CD4-positive, alpha-beta memory T cell (primary cell): ENCODE measurements at regions not wholly inside any gene's neighbourhood (a gene's known extent, or its start where the extent isn't known, plus 50 kb on each side); places are given as distances from the start of the nearest gene placed in this dataset.
"Not testable (repeated sequence)": the region's sequence is repeated elsewhere in the genome, so short reads cannot be mapped to it uniquely, and the experiment has no call there.

Experiments used
- CTCF ChIA-PET: fragments of 350-600 bp; sonication (Branson Sonifier 250); formaldehyde crosslinking; loops from one replicate; lab custom pipeline; 2021; ENCODE audit warnings: inconsistent platforms; ENCODE audit not compliant: partially characterized antibody; lab: Charles Lee
- POLR2A ChIA-PET: fragments of 350-600 bp; sonication (Branson Sonifier 250); formaldehyde crosslinking; loops from one replicate; lab custom pipeline; 2021; ENCODE audit not compliant: partially characterized antibody; lab: Charles Lee
- DNase-seq, 5 donors: peaks; one replicate each; pipeline versions ENCODE4 v3.0.0 to v3.0.0-alpha.2; 2020 to 2022; ENCODE audit warnings: mixed read lengths in 1 of 5
- H3K27ac ChIP-seq: one replicate; pipeline ENCODE4 v1.7.0; 2013; ENCODE audit warnings: low read depth, low read length
- H3K27me3 ChIP-seq: 2 replicates; pipeline ENCODE4 v1.7.0; 2013; ENCODE audit warnings: mild to moderate bottlenecking, low read length, moderate library complexity; ENCODE audit not compliant: insufficient read depth
- H3K36me3 ChIP-seq: 2 replicates; pipeline ENCODE4 v1.7.0; 2013; ENCODE audit warnings: mild to moderate bottlenecking, low read length, moderate library complexity; ENCODE audit not compliant: insufficient read depth
- H3K4me1 ChIP-seq: 2 replicates; pipeline ENCODE4 v1.7.0; 2013; ENCODE audit warnings: mild to moderate bottlenecking, low read length, moderate library complexity; ENCODE audit not compliant: insufficient read depth
- H3K4me3 ChIP-seq, 2 donors: one replicate each; pipeline ENCODE4 v1.7.0; 2013; ENCODE audit warnings: low read length in 2 of 2, mild to moderate bottlenecking in 1 of 2
- H3K9me3 ChIP-seq, 2 donors: one replicate each; pipeline ENCODE4 v1.7.0; 2013; ENCODE audit warnings: low read length in 2 of 2, control low read depth in 1 of 2; ENCODE audit not compliant: control insufficient read depth in 1 of 2
- H3K27ac Mint-ChIP-seq, 7 donors: one replicate each; pipeline ENCODE4 v1.8.0; 2020 to 2021; ENCODE audit warnings: mixed read lengths in 7 of 7, mild to moderate bottlenecking in 6 of 7, inconsistent platforms in 3 of 7, moderate library complexity in 3 of 7
- H3K27me3 Mint-ChIP-seq, 2 donors: one replicate each; pipeline ENCODE4 v1.8.0; 2020 to 2021; ENCODE audit warnings: mixed read lengths in 2 of 2
- H3K36me3 Mint-ChIP-seq, 2 donors: one replicate each; pipeline ENCODE4 v1.8.0; 2020 to 2021; ENCODE audit warnings: mixed read lengths in 2 of 2, inconsistent platforms in 1 of 2, mild to moderate bottlenecking in 1 of 2
- H3K4me1 Mint-ChIP-seq, 4 donors: one replicate each; pipeline ENCODE4 v1.8.0; 2020 to 2021; ENCODE audit warnings: mixed read lengths in 4 of 4, mild to moderate bottlenecking in 1 of 4
- H3K4me3 Mint-ChIP-seq, 8 donors: one replicate each; pipeline ENCODE4 v1.8.0; 2020 to 2021; ENCODE audit warnings: mixed read lengths in 8 of 8, mild to moderate bottlenecking in 7 of 8, moderate library complexity in 6 of 8, inconsistent platforms in 3 of 8
- H3K9me3 Mint-ChIP-seq, 8 donors: one replicate each; pipeline ENCODE4 v1.8.0; 2020 to 2021; ENCODE audit warnings: mixed read lengths in 8 of 8, mild to moderate bottlenecking in 5 of 8, inconsistent platforms in 3 of 8, moderate library complexity in 1 of 8
- intact Hi-C: fragments of 100-400 bp; cut with micrococcal nuclease; formaldehyde crosslinking; loops from one replicate; pipeline ENCODE4 v1.15.1; 2023

DNA sequence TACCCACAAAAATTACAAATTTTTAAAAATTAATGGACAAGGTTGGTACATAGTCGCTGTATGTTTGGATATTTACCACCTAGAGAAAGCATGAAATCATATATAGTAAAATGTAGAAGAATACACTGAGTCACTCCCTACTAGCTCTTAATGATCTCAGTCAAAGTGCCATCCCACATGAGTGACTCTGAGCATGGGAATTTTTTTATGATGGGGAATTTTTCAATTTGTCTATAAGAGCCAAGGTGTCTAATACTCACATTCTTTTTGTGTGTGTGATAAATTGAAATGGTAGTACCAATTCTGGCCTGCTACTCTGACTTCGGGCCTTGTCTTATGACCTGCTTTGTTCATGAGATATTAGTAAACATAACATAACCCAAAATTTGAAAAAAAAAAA, 483.2 kb downstream of the CDH10 start:
- CTCF ChIA-PET: no interaction called here

DNA sequence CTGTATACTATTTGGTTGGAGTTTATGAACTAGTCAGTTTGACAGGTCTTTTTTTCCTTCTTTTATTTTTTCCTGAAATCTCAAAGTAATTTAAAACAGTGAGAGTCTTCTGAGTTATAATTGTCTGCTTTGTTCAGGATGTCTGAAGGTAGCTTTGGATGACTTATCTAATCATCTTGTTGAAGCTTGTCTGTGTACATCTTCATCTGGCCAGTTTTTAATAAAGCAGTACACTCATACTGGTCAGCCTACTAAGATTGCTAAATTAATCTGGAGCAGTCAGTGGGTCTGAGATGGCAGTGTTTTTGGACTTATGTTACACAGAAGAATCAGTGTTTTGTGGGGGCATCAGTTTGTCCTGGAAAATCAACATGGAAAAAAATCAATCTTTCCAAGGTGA, 482.4 kb downstream of the CDH10 start:
- Histone ChIP-seq H3K9me3 (no peaks in the 10 kb centered on the region), H3K4me1 (no peaks in the 10 kb centered on the region), H3K4me3 (no peak overlapping the region), H3K27me3 (no peaks in the 10 kb centered on the region), H3K36me3 (no peaks in the 10 kb centered on the region), H3K27ac (no peak overlapping the region)
- no peak for DNase-seq
- no peaks in the 10 kb centered on the region for H3K4me1 Mint-ChIP-seq
- CTCF ChIA-PET: no interaction called here
- peaks cover 2 to 21% (median 10%) of the 10 kb centered on the region in 8 donors for H3K9me3 Mint-ChIP-seq
- H3K4me3 Mint-ChIP-seq: no peak overlapping the region
- no peaks in the 10 kb centered on the region for H3K36me3 Mint-ChIP-seq
- no peak overlapping the region for H3K27ac Mint-ChIP-seq
- POLR2A ChIA-PET: no interaction called here
- intact Hi-C loops: no loop called here
- no peaks in the 10 kb centered on the region for H3K27me3 Mint-ChIP-seq

More for the DNA sequence above, 483.2 kb downstream of the CDH10 start:
- H3K9me3 ChIP-seq: no peaks in the 10 kb centered on the region
- Mint-ChIP-seq H3K27ac (no peak overlapping the region), H3K9me3 (peaks cover 2 to 22% (median 10%) of the 10 kb centered on the region in 8 donors), H3K4me1 (no peaks in the 10 kb centered on the region), H3K27me3 (no peaks in the 10 kb centered on the region), H3K4me3 (no peak overlapping the region), H3K36me3 (no peaks in the 10 kb centered on the region)
- intact Hi-C loops: no loop called here
- POLR2A ChIA-PET: no interaction called here
- no peaks in the 10 kb centered on the region for H3K4me1 ChIP-seq
- H3K27ac ChIP-seq: no peak overlapping the region
- no peaks in the 10 kb centered on the region for H3K27me3 ChIP-seq
- H3K4me3 ChIP-seq: no peak overlapping the region
- no peak for DNase-seq
- H3K36me3 ChIP-seq: no peaks in the 10 kb centered on the region

DNA sequence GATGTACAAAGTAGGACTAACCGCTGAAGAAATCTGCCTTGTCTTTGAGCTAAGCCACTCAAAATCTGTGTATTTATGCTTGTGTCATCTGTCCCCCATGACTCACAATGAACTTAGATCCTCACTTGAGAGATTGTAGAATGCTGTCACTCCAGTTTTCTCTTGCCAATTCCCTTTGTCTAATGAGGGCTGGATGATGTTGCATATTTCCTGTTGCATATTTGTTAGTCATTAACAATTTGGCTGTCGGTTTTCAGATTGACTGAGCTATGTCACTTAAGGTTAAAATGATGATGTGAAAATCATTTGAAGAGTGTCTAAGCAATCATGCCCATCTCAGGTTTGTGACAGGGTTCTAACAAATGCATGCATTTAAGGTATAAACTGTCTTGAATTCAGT, 481.7 kb downstream of the CDH10 start:
- Mint-ChIP-seq H3K27ac (no peak overlapping the region), H3K4me3 (no peak overlapping the region), H3K4me1 (no peaks in the 10 kb centered on the region), H3K27me3 (no peaks in the 10 kb centered on the region), H3K36me3 (no peaks in the 10 kb centered on the region), H3K9me3 (peaks cover 4 to 22% (median 9%) of the 10 kb centered on the region in 8 donors)
- no peak overlapping the region for H3K4me3 ChIP-seq
- DNase-seq: no peak
- no peaks in the 10 kb centered on the region for H3K36me3 ChIP-seq
- no peaks in the 10 kb centered on the region for H3K4me1 ChIP-seq
- no peak overlapping the region for H3K27ac ChIP-seq
- no peaks in the 10 kb centered on the region for H3K27me3 ChIP-seq
- CTCF ChIA-PET: no interaction called here
- H3K9me3 ChIP-seq: no peaks in the 10 kb centered on the region
- POLR2A ChIA-PET: no interaction called here
- intact Hi-C loops: no loop called here

DNA sequence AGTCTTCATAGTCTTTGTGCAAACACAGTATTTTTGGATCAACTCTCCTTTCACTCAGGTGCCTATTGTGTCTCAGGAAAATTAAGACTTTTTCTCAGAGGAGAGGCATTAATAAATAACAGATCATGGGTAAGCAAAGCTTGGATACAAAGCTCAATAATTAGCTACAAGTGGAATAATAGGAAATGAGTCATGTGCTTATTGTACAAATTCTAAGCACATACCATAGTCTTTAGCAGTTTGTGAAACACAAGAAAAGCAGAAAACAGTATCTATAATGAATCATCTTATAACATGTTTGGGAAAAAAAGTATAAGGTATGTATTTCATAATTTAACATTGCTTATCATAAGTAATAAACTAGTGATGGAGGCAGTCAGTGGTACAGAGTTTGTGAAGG, 477.0 kb downstream of the CDH10 start:
- H3K4me1 ChIP-seq: no peaks in the 10 kb centered on the region
- Mint-ChIP-seq H3K27me3 (no peaks in the 10 kb centered on the region), H3K4me3 (no peak overlapping the region), H3K9me3 (peaks cover 0 to 23% (median 8%) of the 10 kb centered on the region in 8 donors), H3K36me3 (no peaks in the 10 kb centered on the region), H3K4me1 (no peaks in the 10 kb centered on the region), H3K27ac (no peak overlapping the region)
- DNase-seq: no peak
- H3K36me3 ChIP-seq: no peaks in the 10 kb centered on the region
- ChIA-PET CTCF (no interaction called here), POLR2A (no interaction called here)
- H3K4me3 ChIP-seq: no peak overlapping the region
- intact Hi-C loops: no loop called here
- H3K27me3 ChIP-seq: no peaks in the 10 kb centered on the region
- no peak overlapping the region for H3K27ac ChIP-seq
- no peaks in the 10 kb centered on the region for H3K9me3 ChIP-seq

DNA sequence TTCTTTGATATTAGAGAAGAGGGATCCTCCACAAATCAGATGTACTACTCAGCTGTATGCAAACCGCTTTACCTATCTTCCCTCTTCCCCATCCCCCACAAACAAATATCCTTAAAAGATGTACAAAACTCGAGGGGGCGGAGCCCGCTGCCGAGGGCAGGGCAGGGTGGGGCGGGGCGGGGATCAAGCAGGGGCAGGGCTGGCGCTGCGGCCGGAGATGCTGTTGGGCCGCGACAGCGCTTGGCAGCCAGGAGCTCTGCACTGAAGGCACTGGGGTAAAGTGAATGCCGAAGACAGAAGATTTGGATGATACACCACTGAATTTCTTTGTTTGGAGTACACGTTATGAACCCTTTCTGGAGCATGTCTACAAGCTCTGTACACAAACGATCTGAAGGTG, 474.8 kb downstream of the CDH10 start:
- Histone ChIP-seq H3K36me3 (no peaks in the 10 kb centered on the region), H3K4me1 (no peaks in the 10 kb centered on the region), H3K27ac (no peak overlapping the region), H3K27me3 (no peaks in the 10 kb centered on the region), H3K4me3 (no peak overlapping the region), H3K9me3 (no peaks in the 10 kb centered on the region)
- no peaks in the 10 kb centered on the region for H3K4me1 Mint-ChIP-seq
- no peak overlapping the region for H3K27ac Mint-ChIP-seq
- intact Hi-C loops: no loop called here
- POLR2A ChIA-PET: no interaction called here
- no peak for DNase-seq
- no peak overlapping the region for H3K4me3 Mint-ChIP-seq
- no peaks in the 10 kb centered on the region for H3K36me3 Mint-ChIP-seq
- H3K27me3 Mint-ChIP-seq: no peaks in the 10 kb centered on the region
- peaks cover 0 to 23% (median 6%) of the 10 kb centered on the region in 8 donors for H3K9me3 Mint-ChIP-seq
- CTCF ChIA-PET: no interaction called here

DNA sequence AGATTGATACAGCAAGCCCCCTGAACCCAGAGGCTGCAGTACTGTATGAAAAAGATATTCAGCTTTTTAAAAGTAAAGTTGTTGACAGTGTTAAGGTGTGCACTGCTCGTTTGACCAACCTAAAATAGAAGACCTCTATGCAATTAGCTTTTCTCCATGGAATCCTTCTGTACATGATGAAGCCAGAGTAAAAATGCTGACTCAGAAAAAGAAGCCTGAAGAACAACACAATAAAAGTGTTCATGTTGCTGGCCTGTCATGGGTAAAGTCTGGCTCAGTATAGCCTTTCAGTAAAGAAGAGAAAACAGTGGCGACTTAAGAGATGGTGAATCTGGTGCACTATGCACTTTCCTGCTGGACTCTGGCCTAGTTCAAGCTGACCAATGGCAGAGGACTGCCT, 473.8 kb downstream of the CDH10 start:
- H3K4me3 Mint-ChIP-seq, H3K27me3 ChIP-seq, intact Hi-C loops, CTCF ChIA-PET, H3K4me1 Mint-ChIP-seq, H3K36me3 ChIP-seq, POLR2A ChIA-PET, H3K9me3 ChIP-seq, H3K27ac ChIP-seq, H3K4me3 ChIP-seq, DNase-seq, H3K36me3 Mint-ChIP-seq, H3K27ac Mint-ChIP-seq, H3K4me1 ChIP-seq, H3K27me3 Mint-ChIP-seq: not testable (repeated sequence)
- H3K9me3 Mint-ChIP-seq: peaks cover 0 to 23% (median 6%) of the 10 kb centered on the region in 8 donors

GRCh38 chr5:24177821-24178220, 467.0 kb downstream of the CDH10 start:
- CTCF ChIA-PET: no interaction called here
- Mint-ChIP-seq H3K27ac (no peak overlapping the region), H3K9me3 (peaks cover 0 to 14% (median 4%) of the 10 kb centered on the region in 8 donors), H3K4me3 (no peak overlapping the region), H3K4me1 (no peaks in the 10 kb centered on the region), H3K36me3 (no peaks in the 10 kb centered on the region), H3K27me3 (no peaks in the 10 kb centered on the region)
- Histone ChIP-seq H3K27ac (no peak overlapping the region), H3K4me1 (no peaks in the 10 kb centered on the region), H3K4me3 (no peak overlapping the region), H3K36me3 (no peaks in the 10 kb centered on the region), H3K9me3 (no peaks in the 10 kb centered on the region), H3K27me3 (no peaks in the 10 kb centered on the region)
- POLR2A ChIA-PET: no interaction called here
- intact Hi-C loops: no loop called here
- DNase-seq: no peak

DNA sequence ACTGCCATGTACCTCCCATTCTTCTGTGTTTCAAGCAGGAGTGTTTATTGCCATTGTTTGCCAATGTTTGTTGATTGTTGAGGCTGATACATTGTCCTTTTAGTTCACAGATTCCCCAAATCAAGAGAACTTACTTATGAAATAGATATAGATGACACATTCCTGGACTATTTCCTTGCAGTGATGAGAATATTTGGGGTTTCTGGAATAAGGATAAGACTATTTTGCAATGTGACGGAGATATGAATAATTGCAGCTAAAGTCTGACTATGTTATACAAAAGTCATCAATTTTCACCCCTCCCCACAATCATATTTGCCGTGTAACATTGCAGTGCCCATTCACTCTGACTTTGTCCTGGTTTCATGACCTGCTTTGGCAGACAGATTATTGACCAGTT, 460.8 kb downstream of the CDH10 start:
- H3K27ac Mint-ChIP-seq: no peak overlapping the region
- no peak for DNase-seq
- H3K9me3 Mint-ChIP-seq: peaks cover 2 to 22% (median 10%) of the 10 kb centered on the region in 8 donors
- H3K4me3 Mint-ChIP-seq: no peak overlapping the region
- Histone ChIP-seq H3K27me3 (no peaks in the 10 kb centered on the region), H3K27ac (no peak overlapping the region), H3K9me3 (no peaks in the 10 kb centered on the region), H3K4me3 (no peak overlapping the region), H3K36me3 (no peaks in the 10 kb centered on the region), H3K4me1 (no peaks in the 10 kb centered on the region)
- ChIA-PET CTCF (no interaction called here), POLR2A (no interaction called here)
- no peaks in the 10 kb centered on the region for H3K36me3 Mint-ChIP-seq
- H3K27me3 Mint-ChIP-seq: no peaks in the 10 kb centered on the region
- no peaks in the 10 kb centered on the region for H3K4me1 Mint-ChIP-seq
- intact Hi-C loops: no loop called here
